Activated CD8-positive, alpha-beta memory T cell treated with anti-CD3 and anti-CD28 coated beads for 1 hour (primary cell): ENCODE measurements at regions not wholly inside any gene's neighbourhood (a gene's known extent, or its start where the extent isn't known, plus 50 kb on each side); places are given as distances from the start of the nearest gene placed in this dataset.

Source experiments
- DNase-seq, 2 donors: peaks; one replicate each; pipeline ENCODE4 v3.0.0-alpha.2; 2020; ENCODE audit warnings: low read depth in 1 of 2; ENCODE audit errors: extremely low read depth in 1 of 2

DNA sequence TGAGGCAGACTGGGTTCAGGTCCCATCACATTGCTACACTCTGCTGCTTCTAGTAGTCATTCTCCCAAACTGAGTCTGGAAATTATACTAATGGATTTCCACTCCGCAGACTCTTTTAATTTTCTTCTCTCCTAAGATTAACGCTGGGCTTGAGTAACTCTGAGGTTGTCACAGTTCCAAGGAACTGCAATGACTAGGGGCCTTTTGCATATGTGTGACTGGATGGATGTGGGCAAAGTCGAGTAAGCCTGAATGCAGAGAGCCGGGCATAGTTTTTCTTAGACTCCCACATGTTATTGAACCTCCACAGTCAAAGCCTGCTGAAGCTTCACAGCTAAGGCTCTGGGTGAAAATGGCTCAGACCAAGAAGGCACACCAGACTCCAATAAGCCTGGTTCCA lies 160.9 kb upstream of the PROX1 start:
- DNase-seq: no peak

DNA sequence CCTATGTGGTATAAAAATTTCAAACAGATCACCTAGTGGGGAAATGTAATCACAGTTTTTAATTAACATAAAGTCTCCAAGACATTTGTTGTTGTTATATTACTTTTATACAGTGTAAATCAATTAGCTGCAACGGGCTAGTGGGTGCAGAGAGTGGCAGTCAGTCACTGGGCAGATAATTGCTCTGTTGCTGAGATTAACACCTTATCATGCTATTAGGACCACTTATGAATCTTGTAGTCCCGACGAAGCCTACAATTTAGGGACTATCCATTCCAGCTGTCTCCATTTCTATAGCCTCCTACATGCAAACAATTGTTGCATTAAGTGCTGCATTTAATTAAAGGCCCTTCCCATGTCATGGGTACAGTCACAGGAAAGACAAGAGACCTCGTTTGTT lies 158.9 kb upstream of the PROX1 start:
- DNase-seq: no peak

DNA sequence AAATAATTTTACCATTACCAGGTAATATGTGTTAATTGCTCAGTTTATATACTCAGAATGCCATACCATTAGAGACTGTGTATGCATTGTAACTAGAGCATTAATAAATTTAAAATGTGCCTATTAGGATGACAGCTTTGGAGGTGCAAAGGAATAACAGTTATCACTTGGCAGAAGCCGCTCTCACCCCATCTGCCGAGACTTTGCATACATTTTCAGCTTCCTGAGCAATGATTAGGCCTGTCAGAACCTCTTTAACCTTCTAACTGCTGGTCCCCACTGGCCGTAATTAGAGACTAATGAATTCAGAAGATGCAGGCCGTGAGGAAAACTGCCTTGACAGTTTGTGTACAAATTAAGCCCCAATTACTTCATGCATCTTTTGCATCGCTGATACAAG lies 158.0 kb upstream of the PROX1 start:
- no peak for DNase-seq

- no peak for DNase-seq
These were observed 157.4 kb upstream of the PROX1 start for GRCh38 chr1:213830371-213830770.

- DNase-seq: no peak
These were observed 147.2 kb upstream of the PROX1 start for GRCh38 chr1:213840575-213840974.

DNA sequence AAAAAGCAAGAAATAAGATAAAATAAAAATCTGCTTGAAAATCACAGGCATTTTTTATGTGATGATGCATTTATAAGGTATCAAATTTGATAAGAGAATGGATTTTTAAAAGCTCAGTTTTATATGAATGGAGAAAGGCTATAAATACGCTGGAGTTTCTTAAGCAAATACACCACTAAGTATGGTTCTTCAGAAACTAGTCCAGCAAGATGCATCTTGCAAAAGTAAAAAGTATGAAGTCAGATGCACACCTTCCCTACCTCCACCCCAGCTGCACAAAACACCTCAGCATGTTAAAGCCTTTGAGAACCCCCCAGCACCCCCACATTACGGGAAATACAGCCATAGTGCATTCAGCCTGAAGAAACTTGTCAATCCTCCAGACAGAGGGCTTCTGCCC lies 143.1 kb upstream of the PROX1 start:
- no peak for DNase-seq

DNA sequence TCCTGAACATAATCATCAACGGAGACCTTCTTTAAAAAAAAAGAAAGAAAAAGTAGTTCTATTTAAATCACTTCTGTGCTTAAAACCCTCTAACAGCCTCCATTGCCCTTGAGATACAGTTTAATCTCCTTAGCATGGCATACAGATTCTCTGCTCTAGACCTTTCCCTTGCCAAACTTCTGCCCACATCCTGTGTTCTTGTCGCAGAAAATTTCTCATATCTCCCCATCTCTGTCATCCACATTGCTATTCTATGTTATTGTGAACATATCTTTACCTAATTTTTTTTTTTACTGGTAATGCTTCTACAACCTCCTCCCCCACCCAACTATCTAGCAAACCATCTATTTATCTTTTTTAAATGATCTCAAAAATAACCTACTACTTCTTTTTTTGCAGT lies 135.7 kb upstream of the PROX1 start:
- no peak for DNase-seq

- no peak for DNase-seq
These were observed 129.2 kb upstream of the PROX1 start for GRCh38 chr1:213858581-213858980.

GRCh38 chr1:213861841-213862240 lies 125.9 kb upstream of the PROX1 start:
- no peak for DNase-seq

DNA sequence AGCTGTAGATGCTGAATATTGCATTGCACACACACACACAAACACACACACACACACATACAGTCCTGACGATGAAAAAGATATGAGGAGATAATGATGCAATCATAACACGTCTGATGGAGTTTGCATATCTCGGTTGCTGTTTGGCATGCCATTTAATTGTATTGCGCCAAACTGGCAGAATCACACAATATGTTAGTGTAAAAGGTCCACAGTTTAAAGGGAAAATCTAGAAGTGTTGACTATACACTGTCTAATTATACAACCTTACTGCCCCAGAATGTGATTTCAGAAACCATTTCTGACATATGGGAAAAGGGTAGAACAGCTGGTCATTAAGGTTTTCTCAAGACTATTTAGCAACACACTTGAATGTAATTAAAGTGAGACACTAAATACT lies 123.7 kb upstream of the PROX1 start:
- no peak for DNase-seq

GRCh38 chr1:213868482-213868881 lies 119.3 kb upstream of the PROX1 start:
- no peak for DNase-seq

DNA sequence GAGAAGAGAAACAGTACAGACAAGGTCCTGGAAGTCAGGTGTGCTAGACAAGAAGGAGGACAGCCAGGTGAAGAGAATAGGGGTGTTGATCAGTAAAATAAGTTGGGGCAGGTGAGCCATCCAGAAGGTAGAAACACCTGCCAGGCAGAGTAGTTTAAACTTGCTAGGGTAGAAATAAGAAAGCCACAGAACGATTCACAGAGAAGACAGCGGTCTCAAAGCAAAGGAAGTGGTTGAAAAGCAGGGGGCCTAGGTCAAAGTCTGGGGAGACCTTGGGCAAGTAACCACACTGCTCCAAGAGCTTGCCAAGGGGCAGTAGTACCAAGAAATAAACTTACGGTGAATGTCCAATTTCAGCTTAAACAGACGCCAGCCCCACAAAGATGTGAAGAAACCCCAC lies 116.6 kb upstream of the PROX1 start:
- DNase-seq: no peak

DNA sequence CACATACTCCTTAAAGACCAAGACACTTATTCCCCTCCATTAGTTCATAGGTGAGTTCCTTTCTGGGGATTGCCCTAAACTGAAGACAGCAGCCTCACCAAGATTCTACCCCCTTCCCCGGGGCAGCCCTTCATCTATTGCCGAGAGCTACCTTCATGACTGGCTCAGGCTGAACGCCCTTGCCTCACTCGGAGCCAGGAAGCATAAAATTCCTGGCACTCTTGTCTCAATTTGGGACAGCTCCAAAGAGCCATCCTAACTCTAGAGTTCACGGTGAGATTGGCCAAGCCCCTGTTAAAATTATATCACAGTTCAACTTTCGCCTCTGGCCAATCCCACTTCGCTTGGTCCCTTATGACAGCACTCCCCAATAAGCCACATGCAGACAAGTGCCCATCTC lies 113.0 kb upstream of the PROX1 start:
- no peak for DNase-seq

- DNase-seq: no peak
These were observed 111.2 kb upstream of the PROX1 start for GRCh38 chr1:213876531-213876930.

- no peak for DNase-seq
These were observed 104.2 kb upstream of the PROX1 start for GRCh38 chr1:213883618-213884017.

- DNase-seq: no peak
These were observed 103.4 kb upstream of the PROX1 start for GRCh38 chr1:213884402-213884801.

DNA sequence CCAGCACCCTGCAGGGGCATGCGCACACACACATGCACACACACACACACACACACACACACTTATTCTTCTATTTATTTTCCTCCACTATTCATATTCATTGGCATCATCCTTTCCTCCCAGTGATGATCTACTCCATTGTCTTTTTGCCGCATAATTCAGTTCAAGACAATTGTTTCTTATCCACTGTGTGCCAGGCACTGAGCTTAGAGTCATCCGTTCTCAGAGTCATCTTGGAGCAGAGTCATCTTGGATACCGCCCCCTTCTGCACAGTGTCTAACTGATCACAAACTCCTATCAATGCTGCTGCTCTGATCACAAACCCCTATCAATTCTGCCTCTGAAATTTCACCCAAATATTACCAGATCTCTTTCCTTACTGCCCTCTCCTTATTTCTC lies 102.8 kb upstream of the PROX1 start:
- no peak for DNase-seq

DNA sequence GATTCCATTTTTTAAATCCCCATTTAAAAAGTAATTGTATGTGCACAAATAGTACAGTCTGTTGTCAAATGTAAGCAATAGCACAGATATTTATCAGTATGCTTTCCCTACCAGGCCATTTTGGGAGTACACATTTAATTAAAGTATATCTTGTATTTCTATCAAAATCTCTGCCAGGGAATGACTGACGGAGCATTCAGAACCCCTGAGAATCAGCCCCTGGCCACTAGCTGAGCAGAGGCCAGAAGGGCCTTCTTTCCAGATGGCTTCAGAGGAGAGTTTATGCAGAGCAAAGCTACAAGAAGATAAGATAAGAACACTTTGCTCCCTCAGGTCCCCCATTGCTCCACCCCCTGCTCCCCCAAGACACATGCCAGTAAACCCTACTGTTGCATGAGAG lies 99.9 kb upstream of the PROX1 start:
- DNase-seq: no peak

DNA sequence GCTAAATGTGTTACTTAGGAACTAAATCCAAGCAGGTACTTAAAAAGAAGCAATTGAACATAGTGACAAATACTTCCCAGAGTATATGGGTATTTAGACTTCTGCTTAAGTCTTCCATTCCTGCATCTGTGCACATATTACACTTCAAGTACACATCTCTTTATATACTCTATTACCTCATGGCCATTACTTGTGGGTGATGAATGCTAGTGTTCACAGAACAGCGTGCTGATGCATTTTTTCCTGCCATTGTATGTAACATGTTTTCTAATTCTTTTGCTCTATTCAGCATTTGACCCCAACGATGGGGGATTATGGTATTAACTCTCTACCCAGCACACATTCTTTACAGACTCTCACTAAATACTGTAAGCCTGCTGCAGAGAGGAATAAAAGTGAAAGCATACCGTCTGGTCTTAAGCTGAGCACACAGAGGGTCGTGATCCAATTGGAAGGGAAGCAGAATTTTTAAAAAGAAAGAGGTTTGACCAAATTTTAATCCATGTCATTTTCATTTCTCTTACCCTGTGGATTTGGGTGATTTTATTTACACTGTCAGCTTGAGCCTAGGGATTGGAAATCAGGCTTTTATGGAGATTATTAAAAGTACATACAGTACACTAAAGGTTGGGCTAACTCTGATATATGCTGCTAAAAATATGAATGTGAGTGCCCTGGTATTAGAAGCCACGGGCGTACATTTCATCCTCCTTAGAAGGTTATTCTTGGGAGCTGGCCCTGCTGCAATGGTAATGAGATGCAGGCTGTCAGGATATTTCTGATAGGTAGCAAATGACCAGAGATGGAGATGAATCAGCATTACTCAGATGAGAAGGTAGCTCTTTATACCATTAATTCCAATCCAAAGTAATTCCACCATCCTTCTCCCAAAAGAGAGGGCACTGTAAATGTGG lies 95.5 kb upstream of the PROX1 start:
- DNase-seq: no peak

GRCh38 chr1:213898684-213899083 lies 89.1 kb upstream of the PROX1 start:
- DNase-seq: no peak

DNA sequence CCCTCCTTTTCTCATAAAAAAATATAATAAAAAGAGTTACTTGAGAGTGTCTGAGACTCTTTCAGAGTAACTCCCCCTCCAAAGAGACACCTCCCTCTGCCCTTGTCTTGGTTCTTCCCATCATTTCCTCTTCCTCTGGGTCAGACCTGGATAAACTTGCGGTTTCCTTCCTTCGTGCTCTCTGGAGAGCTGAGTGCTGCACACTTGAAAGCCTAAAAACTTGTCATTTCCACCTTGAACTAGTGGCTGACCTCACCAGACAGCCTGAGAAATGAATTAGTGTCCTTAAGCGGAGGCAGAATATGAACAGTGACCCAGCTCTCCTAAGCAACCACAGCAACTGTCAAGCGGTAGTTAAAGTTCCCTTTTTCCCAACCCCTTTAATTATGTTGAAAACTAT lies 88.4 kb upstream of the PROX1 start:
- DNase-seq: no peak

DNA sequence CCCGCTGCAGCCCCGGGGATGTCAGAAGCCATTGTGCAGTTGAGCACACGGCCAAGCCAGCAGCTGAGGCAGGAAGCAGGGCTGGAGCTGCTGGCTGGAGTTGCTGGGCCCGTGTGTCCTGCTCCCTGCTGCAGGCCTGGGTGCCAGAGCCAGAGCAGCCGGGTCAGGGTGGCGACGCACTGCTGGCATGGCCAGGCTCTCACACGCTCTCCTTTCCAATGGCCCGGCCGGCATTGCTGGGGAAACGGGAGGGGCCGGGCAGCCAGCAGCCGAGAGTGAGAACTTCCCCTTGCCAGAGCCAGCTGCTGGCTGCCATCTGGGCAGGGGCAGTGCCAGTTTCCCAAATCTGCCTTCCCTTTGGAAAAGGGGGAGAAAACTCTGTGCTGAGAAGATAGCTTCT lies 82.4 kb upstream of the PROX1 start:
- DNase-seq: no peak

GRCh38 chr1:213908521-213908920 lies 79.3 kb upstream of the PROX1 start:
- DNase-seq: no peak
